GM19239 (cell line): ENCODE measurements at regions not wholly inside any gene's neighbourhood (a gene's known extent, or its start where the extent isn't known, plus 50 kb on each side); places are given as distances from the start of the nearest gene placed in this dataset.

Experiments
- DNase-seq: peaks from one replicate; pipeline ENCODE4 v3.0.0; 2011; ENCODE audit warnings: low spot score; ENCODE audit not compliant: insufficient read length
- FAIRE-seq: peaks from 2 replicates; lab custom pipeline; 2011; peaks lifted over from hg19 to GRCh38; lab: Jason Lieb, UNC

GRCh38 chr14:28666961-28667360, 99.6 kb upstream of the FOXG1 start:
- FAIRE-seq (no peak), DNase-seq (no peak)

GRCh38 chr14:28671425-28671824, 95.2 kb upstream of the FOXG1 start:
- DNase-seq = no peak

GRCh38 chr14:28673056-28673455, 93.5 kb upstream of the FOXG1 start:
- FAIRE-seq = no peak
- DNase-seq = no peak

More at GRCh38 chr14:28671425-28671824, 95.2 kb upstream of the FOXG1 start:
- FAIRE-seq = no peak

GRCh38 chr14:28676479-28676878, 90.1 kb upstream of the FOXG1 start:
- DNase-seq = no peak
- no peak for FAIRE-seq

- DNase-seq = no peak
- no peak for FAIRE-seq
Observed at GRCh38 chr14:28677381-28677780, 89.2 kb upstream of the FOXG1 start.

GRCh38 chr14:28678887-28679286, 87.7 kb upstream of the FOXG1 start:
- DNase-seq (no peak), FAIRE-seq (no peak)

- DNase-seq (no peak), FAIRE-seq (no peak)
Observed at GRCh38 chr14:28681681-28682080, 84.9 kb upstream of the FOXG1 start.

- DNase-seq = no peak
- FAIRE-seq = no peak
Observed at GRCh38 chr14:28690029-28690692, 76.4 kb upstream of the FOXG1 start.

- no peak for FAIRE-seq
- no peak for DNase-seq
Observed at GRCh38 chr14:28695109-28695508, 71.5 kb upstream of the FOXG1 start.

GRCh38 chr14:28701733-28702132, 64.9 kb upstream of the FOXG1 start:
- FAIRE-seq (no peak), DNase-seq (no peak)

- DNase-seq = no peak
- FAIRE-seq = no peak
Observed at GRCh38 chr14:28703482-28703881, 63.1 kb upstream of the FOXG1 start.

- FAIRE-seq (no peak), DNase-seq (no peak)
Observed at GRCh38 chr14:28704153-28704552, 62.4 kb upstream of the FOXG1 start.

- DNase-seq (no peak), FAIRE-seq (no peak)
Observed at GRCh38 chr14:28707814-28708213, 58.8 kb upstream of the FOXG1 start.

- DNase-seq (no peak), FAIRE-seq (no peak)
Observed at GRCh38 chr14:28709571-28710305, 56.8 kb upstream of the FOXG1 start.
